ENCODE measurements at regions not wholly inside any gene's neighbourhood (a gene's known extent, or its start where the extent isn't known, plus 50 kb on each side); places are given as distances from the start of the nearest gene placed in this dataset.

DNA sequence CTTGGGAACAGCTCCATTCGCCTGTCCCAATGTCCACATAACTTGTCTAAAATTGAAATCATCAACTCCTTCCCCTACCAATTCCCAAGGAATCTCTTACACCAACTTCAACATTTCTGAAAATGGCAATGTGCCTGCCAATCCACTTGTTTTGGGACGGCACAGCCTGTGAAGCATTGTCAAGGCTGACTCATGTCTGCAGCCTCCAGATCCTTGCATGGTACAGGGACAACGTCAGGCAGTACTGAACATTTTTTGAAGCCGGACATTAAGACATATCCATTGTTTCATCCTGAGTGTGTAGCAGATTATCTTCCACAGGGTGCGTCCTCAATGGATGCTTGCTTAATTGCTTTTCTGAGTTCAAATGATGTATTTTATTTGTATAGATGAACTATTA, 794.1 kb downstream of the BCL11B start:
- no peak for TF ChIP-seq USF2 (CRISPR knock-in tag; IDR thresholded peaks at IDR 0.05)
- TF ChIP-seq CTCF (IDR thresholded peaks at IDR 0.05) = no peak
- TF ChIP-seq, protein P1, sequence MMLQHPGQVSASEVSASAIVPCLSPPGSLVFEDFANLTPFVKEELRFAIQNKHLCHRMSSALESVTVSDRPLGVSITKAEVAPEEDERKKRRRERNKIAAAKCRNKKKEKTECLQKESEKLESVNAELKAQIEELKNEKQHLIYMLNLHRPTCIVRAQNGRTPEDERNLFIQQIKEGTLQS (CRISPR knock-in tag; conservative IDR thresholded peaks at IDR 0.05) = no peak
- TF ChIP-seq, protein P2, sequence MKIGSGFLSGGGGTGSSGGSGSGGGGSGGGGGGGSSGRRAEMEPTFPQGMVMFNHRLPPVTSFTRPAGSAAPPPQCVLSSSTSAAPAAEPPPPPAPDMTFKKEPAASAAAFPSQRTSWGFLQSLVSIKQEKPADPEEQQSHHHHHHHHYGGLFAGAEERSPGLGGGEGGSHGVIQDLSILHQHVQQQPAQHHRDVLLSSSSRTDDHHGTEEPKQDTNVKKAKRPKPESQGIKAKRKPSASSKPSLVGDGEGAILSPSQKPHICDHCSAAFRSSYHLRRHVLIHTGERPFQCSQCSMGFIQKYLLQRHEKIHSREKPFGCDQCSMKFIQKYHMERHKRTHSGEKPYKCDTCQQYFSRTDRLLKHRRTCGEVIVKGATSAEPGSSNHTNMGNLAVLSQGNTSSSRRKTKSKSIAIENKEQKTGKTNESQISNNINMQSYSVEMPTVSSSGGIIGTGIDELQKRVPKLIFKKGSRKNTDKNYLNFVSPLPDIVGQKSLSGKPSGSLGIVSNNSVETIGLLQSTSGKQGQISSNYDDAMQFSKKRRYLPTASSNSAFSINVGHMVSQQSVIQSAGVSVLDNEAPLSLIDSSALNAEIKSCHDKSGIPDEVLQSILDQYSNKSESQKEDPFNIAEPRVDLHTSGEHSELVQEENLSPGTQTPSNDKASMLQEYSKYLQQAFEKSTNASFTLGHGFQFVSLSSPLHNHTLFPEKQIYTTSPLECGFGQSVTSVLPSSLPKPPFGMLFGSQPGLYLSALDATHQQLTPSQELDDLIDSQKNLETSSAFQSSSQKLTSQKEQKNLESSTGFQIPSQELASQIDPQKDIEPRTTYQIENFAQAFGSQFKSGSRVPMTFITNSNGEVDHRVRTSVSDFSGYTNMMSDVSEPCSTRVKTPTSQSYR (CRISPR knock-in tag; IDR thresholded peaks at IDR 0.05) = no peak
- TF ChIP-seq, protein P3, sequence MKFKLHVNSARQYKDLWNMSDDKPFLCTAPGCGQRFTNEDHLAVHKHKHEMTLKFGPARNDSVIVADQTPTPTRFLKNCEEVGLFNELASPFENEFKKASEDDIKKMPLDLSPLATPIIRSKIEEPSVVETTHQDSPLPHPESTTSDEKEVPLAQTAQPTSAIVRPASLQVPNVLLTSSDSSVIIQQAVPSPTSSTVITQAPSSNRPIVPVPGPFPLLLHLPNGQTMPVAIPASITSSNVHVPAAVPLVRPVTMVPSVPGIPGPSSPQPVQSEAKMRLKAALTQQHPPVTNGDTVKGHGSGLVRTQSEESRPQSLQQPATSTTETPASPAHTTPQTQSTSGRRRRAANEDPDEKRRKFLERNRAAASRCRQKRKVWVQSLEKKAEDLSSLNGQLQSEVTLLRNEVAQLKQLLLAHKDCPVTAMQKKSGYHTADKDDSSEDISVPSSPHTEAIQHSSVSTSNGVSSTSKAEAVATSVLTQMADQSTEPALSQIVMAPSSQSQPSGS (CRISPR knock-in tag; IDR thresholded peaks at IDR 0.05; ENCODE audit: borderline replicate concordance, low read depth) = no peak

Measured in WTC11 (cell line).